OCI-LY7 (cell line): ENCODE measurements at regions not wholly inside any gene's neighbourhood (a gene's known extent, or its start where the extent isn't known, plus 50 kb on each side); places are given as distances from the start of the nearest gene placed in this dataset.

Experiments
- EZH2phosphoT487 ChIP-seq: fragments of 200-600 bp; sonication (generic); IDR thresholded peaks from 2 replicates; pipeline ENCODE4 v1.6.1; 2018; ENCODE audit warnings: low read depth, borderline replicate concordance, mild to moderate bottlenecking, mixed run types, antibody characterized with exemption, low read length, moderate library complexity, mixed read lengths
- TF ChIP-seq, protein P1 (sequence below): fragments of 200-600 bp; sonication (generic); conservative IDR thresholded peaks from 2 replicates; pipeline ENCODE4 v1.5.1; 2014; ENCODE audit warnings: mild to moderate bottlenecking, antibody characterized with exemption, low read length, moderate library complexity, mixed read lengths

DNA sequence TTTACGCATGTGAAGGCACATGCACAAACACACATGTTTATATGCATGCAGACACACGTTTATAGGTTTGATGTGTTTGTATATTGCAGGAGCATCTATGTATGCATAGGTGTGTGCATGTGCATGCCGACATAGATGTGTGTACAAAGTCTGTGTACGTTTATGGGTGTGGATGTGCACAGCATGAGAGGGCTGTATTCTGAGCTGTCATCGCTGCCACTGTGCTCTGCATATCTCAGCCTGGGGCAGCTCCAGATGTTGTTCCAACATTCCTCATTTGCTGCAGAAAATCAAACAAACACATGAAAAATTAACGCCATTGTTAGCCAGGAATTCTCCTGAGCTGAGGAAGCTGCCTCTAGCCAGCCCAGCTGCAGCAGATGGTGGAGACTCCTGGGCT lies 132.3 kb upstream of the CSF3R start:
- TF ChIP-seq, protein P1, sequence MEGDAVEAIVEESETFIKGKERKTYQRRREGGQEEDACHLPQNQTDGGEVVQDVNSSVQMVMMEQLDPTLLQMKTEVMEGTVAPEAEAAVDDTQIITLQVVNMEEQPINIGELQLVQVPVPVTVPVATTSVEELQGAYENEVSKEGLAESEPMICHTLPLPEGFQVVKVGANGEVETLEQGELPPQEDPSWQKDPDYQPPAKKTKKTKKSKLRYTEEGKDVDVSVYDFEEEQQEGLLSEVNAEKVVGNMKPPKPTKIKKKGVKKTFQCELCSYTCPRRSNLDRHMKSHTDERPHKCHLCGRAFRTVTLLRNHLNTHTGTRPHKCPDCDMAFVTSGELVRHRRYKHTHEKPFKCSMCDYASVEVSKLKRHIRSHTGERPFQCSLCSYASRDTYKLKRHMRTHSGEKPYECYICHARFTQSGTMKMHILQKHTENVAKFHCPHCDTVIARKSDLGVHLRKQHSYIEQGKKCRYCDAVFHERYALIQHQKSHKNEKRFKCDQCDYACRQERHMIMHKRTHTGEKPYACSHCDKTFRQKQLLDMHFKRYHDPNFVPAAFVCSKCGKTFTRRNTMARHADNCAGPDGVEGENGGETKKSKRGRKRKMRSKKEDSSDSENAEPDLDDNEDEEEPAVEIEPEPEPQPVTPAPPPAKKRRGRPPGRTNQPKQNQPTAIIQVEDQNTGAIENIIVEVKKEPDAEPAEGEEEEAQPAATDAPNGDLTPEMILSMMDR = no peak
- no peak for TF ChIP-seq EZH2phosphoT487
